ENCODE measurements at regions not wholly inside any gene's neighbourhood (a gene's known extent, or its start where the extent isn't known, plus 50 kb on each side); places are given as distances from the start of the nearest gene placed in this dataset.

GRCh38 chr3:162193148-162194095, 696.8 kb downstream of the OTOL1 start:
- intact Hi-C loops (cut with micrococcal nuclease) = no loop called here
- no peaks in the 10 kb centered on the region for H3K4me1 Mint-ChIP-seq (ENCODE audit: low read depth)
- no peaks in the 10 kb centered on the region for H3K36me3 Mint-ChIP-seq (ENCODE audit: low read depth)
- no peak overlapping the region for H3K4me3 Mint-ChIP-seq
- H3K27me3 Mint-ChIP-seq (ENCODE audit: low read depth) = no peaks in the 10 kb centered on the region
- peaks cover 6% of the 10 kb centered on the region for H3K9me3 Mint-ChIP-seq
- no peak for DNase-seq
- H3K27ac Mint-ChIP-seq = no peak overlapping the region
- CTCF ChIA-PET = no interaction called here

- Mint-ChIP-seq H3K4me1 (ENCODE audit: low read depth) (no peaks in the 10 kb centered on the region), H3K4me3 (no peak overlapping the region)
- intact Hi-C loops (cut with micrococcal nuclease) = no loop called here
Observed at GRCh38 chr3:162195147-162195546, 698.5 kb downstream of the OTOL1 start.

GRCh38 chr3:162196964-162197363, 700.4 kb downstream of the OTOL1 start:
- no peak overlapping the region for H3K4me3 Mint-ChIP-seq
- CTCF ChIA-PET = no interaction called here
- H3K9me3 Mint-ChIP-seq = no peaks in the 10 kb centered on the region
- H3K4me1 Mint-ChIP-seq (ENCODE audit: low read depth) = no peaks in the 10 kb centered on the region
- no peak overlapping the region for H3K27ac Mint-ChIP-seq
- DNase-seq = no peak
- no peaks in the 10 kb centered on the region for H3K27me3 Mint-ChIP-seq (ENCODE audit: low read depth)
- H3K36me3 Mint-ChIP-seq (ENCODE audit: low read depth) = no peaks in the 10 kb centered on the region
- intact Hi-C loops (cut with micrococcal nuclease) = no loop called here

More at GRCh38 chr3:162195147-162195546, 698.5 kb downstream of the OTOL1 start:
- Mint-ChIP-seq H3K27me3 (ENCODE audit: low read depth) (no peaks in the 10 kb centered on the region), H3K27ac (no peak overlapping the region), H3K36me3 (ENCODE audit: low read depth) (no peaks in the 10 kb centered on the region), H3K9me3 (peaks cover 2% of the 10 kb centered on the region)
- DNase-seq = no peak
- CTCF ChIA-PET = no interaction called here

- H3K4me1 Mint-ChIP-seq (ENCODE audit: low read depth) = no peaks in the 10 kb centered on the region
- no peak overlapping the region for H3K4me3 Mint-ChIP-seq
- no peaks in the 10 kb centered on the region for H3K27me3 Mint-ChIP-seq (ENCODE audit: low read depth)
- intact Hi-C loops (cut with micrococcal nuclease) = no loop called here
- no peak for DNase-seq
- H3K27ac Mint-ChIP-seq = no peak overlapping the region
- no peaks in the 10 kb centered on the region for H3K9me3 Mint-ChIP-seq
- no peaks in the 10 kb centered on the region for H3K36me3 Mint-ChIP-seq (ENCODE audit: low read depth)
- CTCF ChIA-PET = interaction anchor here (0.7 kb wide), 1 partner anchor 33 kb away, joined by 5 read pairs; no protein-coding TSS in a partner anchor
Observed at GRCh38 chr3:162200836-162201235, 704.2 kb downstream of the OTOL1 start.

- CTCF ChIA-PET = no interaction called here
- no peak overlapping the region for H3K4me3 Mint-ChIP-seq
- DNase-seq = no peak
- H3K4me1 Mint-ChIP-seq (ENCODE audit: low read depth) = no peaks in the 10 kb centered on the region
- H3K9me3 Mint-ChIP-seq = no peaks in the 10 kb centered on the region
- H3K27me3 Mint-ChIP-seq (ENCODE audit: low read depth) = no peaks in the 10 kb centered on the region
- H3K36me3 Mint-ChIP-seq (ENCODE audit: low read depth) = no peaks in the 10 kb centered on the region
- intact Hi-C loops (cut with micrococcal nuclease) = no loop called here
- H3K27ac Mint-ChIP-seq = no peak overlapping the region
Observed at GRCh38 chr3:162206648-162207047, 710.0 kb downstream of the OTOL1 start.

GRCh38 chr3:162211470-162211869, 714.9 kb downstream of the OTOL1 start:
- CTCF ChIA-PET = interaction anchor here (0.7 kb wide), 1 partner anchor 358 kb away, joined by 3 read pairs; no protein-coding TSS in a partner anchor

GRCh38 chr3:162213196-162213595, 716.6 kb downstream of the OTOL1 start:
- peaks cover 2% of the 10 kb centered on the region for H3K9me3 Mint-ChIP-seq
- intact Hi-C loops (cut with micrococcal nuclease) = no loop called here
- no peaks in the 10 kb centered on the region for H3K36me3 Mint-ChIP-seq (ENCODE audit: low read depth)
- no peak overlapping the region for H3K4me3 Mint-ChIP-seq
- H3K27me3 Mint-ChIP-seq (ENCODE audit: low read depth) = no peaks in the 10 kb centered on the region
- no peak for DNase-seq
- H3K4me1 Mint-ChIP-seq (ENCODE audit: low read depth) = no peaks in the 10 kb centered on the region
- CTCF ChIA-PET = no interaction called here
- H3K27ac Mint-ChIP-seq = no peak overlapping the region

More at GRCh38 chr3:162211470-162211869, 714.9 kb downstream of the OTOL1 start:
- Mint-ChIP-seq H3K36me3 (ENCODE audit: low read depth) (no peaks in the 10 kb centered on the region), H3K27me3 (ENCODE audit: low read depth) (no peaks in the 10 kb centered on the region), H3K4me3 (no peak overlapping the region), H3K4me1 (ENCODE audit: low read depth) (no peaks in the 10 kb centered on the region), H3K9me3 (peaks cover 2% of the 10 kb centered on the region), H3K27ac (no peak overlapping the region)
- intact Hi-C loops (cut with micrococcal nuclease) = no loop called here
- DNase-seq = no peak

- peaks cover 2% of the 10 kb centered on the region for H3K9me3 Mint-ChIP-seq
- intact Hi-C loops (cut with micrococcal nuclease) = no loop called here
- no peaks in the 10 kb centered on the region for H3K36me3 Mint-ChIP-seq (ENCODE audit: low read depth)
- no peaks in the 10 kb centered on the region for H3K27me3 Mint-ChIP-seq (ENCODE audit: low read depth)
- H3K27ac Mint-ChIP-seq = no peak overlapping the region
- no peak for DNase-seq
- CTCF ChIA-PET = no interaction called here
- H3K4me1 Mint-ChIP-seq (ENCODE audit: low read depth) = no peaks in the 10 kb centered on the region
- no peak overlapping the region for H3K4me3 Mint-ChIP-seq
Observed at GRCh38 chr3:162213956-162214355, 717.3 kb downstream of the OTOL1 start.

GRCh38 chr3:162217647-162218046, 721.0 kb downstream of the OTOL1 start:
- Mint-ChIP-seq H3K36me3 (ENCODE audit: low read depth) (no peaks in the 10 kb centered on the region), H3K27ac (no peak overlapping the region), H3K27me3 (ENCODE audit: low read depth) (no peaks in the 10 kb centered on the region), H3K9me3 (peaks cover 4% of the 10 kb centered on the region), H3K4me1 (ENCODE audit: low read depth) (no peaks in the 10 kb centered on the region), H3K4me3 (no peak overlapping the region)
- DNase-seq = no peak
- CTCF ChIA-PET = no interaction called here
- intact Hi-C loops (cut with micrococcal nuclease) = no loop called here

- Mint-ChIP-seq H3K9me3 (peaks cover 4% of the 10 kb centered on the region), H3K27ac (no peak overlapping the region), H3K27me3 (ENCODE audit: low read depth) (no peaks in the 10 kb centered on the region), H3K4me1 (ENCODE audit: low read depth) (no peaks in the 10 kb centered on the region), H3K4me3 (no peak overlapping the region), H3K36me3 (ENCODE audit: low read depth) (no peaks in the 10 kb centered on the region)
- CTCF ChIA-PET = no interaction called here
- intact Hi-C loops (cut with micrococcal nuclease) = no loop called here
- DNase-seq = no peak
Observed at GRCh38 chr3:162218479-162218878, 721.9 kb downstream of the OTOL1 start.

- Mint-ChIP-seq H3K9me3 (peaks cover 2% of the 10 kb centered on the region), H3K4me1 (ENCODE audit: low read depth) (no peaks in the 10 kb centered on the region), H3K27ac (no peak overlapping the region), H3K36me3 (ENCODE audit: low read depth) (no peaks in the 10 kb centered on the region), H3K4me3 (no peak overlapping the region), H3K27me3 (ENCODE audit: low read depth) (no peaks in the 10 kb centered on the region)
- intact Hi-C loops (cut with micrococcal nuclease) = no loop called here
- CTCF ChIA-PET = no interaction called here
- no peak for DNase-seq
Observed at GRCh38 chr3:162224746-162225145, 728.1 kb downstream of the OTOL1 start.

GRCh38 chr3:162236949-162237348, 740.3 kb downstream of the OTOL1 start:
- CTCF ChIA-PET = no interaction called here

GRCh38 chr3:162250782-162251181, 754.2 kb downstream of the OTOL1 start:
- CTCF ChIA-PET = no interaction called here
- H3K27ac Mint-ChIP-seq = no peak overlapping the region
- no peaks in the 10 kb centered on the region for H3K36me3 Mint-ChIP-seq (ENCODE audit: low read depth)
- no peak for DNase-seq
- intact Hi-C loops (cut with micrococcal nuclease) = no loop called here
- H3K4me1 Mint-ChIP-seq (ENCODE audit: low read depth) = no peaks in the 10 kb centered on the region
- no peak overlapping the region for H3K4me3 Mint-ChIP-seq
- H3K27me3 Mint-ChIP-seq (ENCODE audit: low read depth) = no peaks in the 10 kb centered on the region
- peaks cover 3% of the 10 kb centered on the region for H3K9me3 Mint-ChIP-seq

More at GRCh38 chr3:162236949-162237348, 740.3 kb downstream of the OTOL1 start:
- Mint-ChIP-seq H3K4me3 (no peak overlapping the region), H3K4me1 (ENCODE audit: low read depth) (no peaks in the 10 kb centered on the region), H3K27me3 (ENCODE audit: low read depth) (no peaks in the 10 kb centered on the region), H3K9me3 (no peaks in the 10 kb centered on the region), H3K36me3 (ENCODE audit: low read depth) (no peaks in the 10 kb centered on the region), H3K27ac (no peak overlapping the region)
- intact Hi-C loops (cut with micrococcal nuclease) = no loop called here
- DNase-seq = no peak
